ENCODE measurements at regions not wholly inside any gene's neighbourhood (a gene's known extent, or its start where the extent isn't known, plus 50 kb on each side); places are given as distances from the start of the nearest gene placed in this dataset.

DNA sequence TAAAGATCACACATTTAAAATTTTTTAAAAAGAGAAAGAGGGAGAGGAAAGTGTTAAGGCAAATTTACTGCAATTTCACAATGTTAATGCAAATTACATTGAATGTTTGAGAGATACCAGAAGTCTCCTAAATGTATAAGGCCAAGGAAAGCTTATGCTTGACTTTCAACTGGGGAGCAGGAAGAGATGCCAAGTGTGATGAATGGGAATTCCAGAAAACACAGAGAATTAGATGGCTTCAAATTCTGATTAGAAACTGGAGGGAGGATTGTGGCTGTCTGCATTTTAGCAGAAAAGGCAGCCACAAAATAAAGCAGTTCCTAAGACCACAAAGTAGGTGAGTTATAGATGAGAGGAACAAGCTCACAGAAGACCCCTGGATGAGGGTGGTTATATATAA is 328.3 kb upstream of the CITED2 start:
- H3K36me3 Mint-ChIP-seq (ENCODE audit: low read depth), result peaks cover 2% of the 10 kb centered on the region
- H3K4me1 Mint-ChIP-seq, result peaks cover 4% of the 10 kb centered on the region
- no peak overlapping the region for H3K27ac Mint-ChIP-seq (ENCODE audit: unreplicated experiment)
- no peak for DNase-seq (ENCODE audit: low read depth, low spot score)
- TF ChIP-seq, protein P1, sequence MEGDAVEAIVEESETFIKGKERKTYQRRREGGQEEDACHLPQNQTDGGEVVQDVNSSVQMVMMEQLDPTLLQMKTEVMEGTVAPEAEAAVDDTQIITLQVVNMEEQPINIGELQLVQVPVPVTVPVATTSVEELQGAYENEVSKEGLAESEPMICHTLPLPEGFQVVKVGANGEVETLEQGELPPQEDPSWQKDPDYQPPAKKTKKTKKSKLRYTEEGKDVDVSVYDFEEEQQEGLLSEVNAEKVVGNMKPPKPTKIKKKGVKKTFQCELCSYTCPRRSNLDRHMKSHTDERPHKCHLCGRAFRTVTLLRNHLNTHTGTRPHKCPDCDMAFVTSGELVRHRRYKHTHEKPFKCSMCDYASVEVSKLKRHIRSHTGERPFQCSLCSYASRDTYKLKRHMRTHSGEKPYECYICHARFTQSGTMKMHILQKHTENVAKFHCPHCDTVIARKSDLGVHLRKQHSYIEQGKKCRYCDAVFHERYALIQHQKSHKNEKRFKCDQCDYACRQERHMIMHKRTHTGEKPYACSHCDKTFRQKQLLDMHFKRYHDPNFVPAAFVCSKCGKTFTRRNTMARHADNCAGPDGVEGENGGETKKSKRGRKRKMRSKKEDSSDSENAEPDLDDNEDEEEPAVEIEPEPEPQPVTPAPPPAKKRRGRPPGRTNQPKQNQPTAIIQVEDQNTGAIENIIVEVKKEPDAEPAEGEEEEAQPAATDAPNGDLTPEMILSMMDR (conservative IDR thresholded peaks at IDR 0.05), result no peak
- H3K27me3 Mint-ChIP-seq (ENCODE audit: low read depth), result no peaks in the 10 kb centered on the region
- H3K9me3 Mint-ChIP-seq, result no peaks in the 10 kb centered on the region
- no peak overlapping the region for H3K4me3 Mint-ChIP-seq

- peaks cover 4% of the 10 kb centered on the region for H3K36me3 Mint-ChIP-seq (ENCODE audit: low read depth)
- peaks cover 2% of the 10 kb centered on the region for H3K4me1 Mint-ChIP-seq
- no peak for DNase-seq (ENCODE audit: low read depth, low spot score)
- TF ChIP-seq, protein P1 (conservative IDR thresholded peaks at IDR 0.05), result no peak
- H3K4me3 Mint-ChIP-seq, result no peak overlapping the region
- H3K27ac Mint-ChIP-seq (ENCODE audit: unreplicated experiment), result no peak overlapping the region
- H3K27me3 Mint-ChIP-seq (ENCODE audit: low read depth), result no peaks in the 10 kb centered on the region
- peaks cover 2% of the 10 kb centered on the region for H3K9me3 Mint-ChIP-seq
Measured at GRCh38 chr6:139701695-139702094, 327.2 kb upstream of the CITED2 start.

DNA sequence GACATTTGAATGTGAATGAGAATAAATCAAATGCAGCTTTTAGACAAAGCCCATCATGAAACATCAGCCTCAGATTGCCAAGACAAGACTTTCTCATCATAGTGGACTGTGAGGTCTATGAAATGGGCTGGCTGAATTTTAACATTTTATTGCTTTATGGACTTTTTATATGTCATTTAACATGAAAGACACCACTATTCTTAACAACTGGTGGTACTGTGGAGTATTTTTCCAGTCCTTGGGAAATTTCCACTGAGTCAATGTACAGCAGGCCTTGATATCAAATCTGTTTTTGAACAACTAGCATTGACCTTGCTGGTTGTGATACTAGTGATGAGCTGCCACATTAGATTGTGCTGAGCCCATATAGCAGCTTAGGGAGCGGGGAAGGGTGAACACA is 326.6 kb upstream of the CITED2 start:
- Mint-ChIP-seq H3K4me1 (no peaks in the 10 kb centered on the region), H3K4me3 (no peak overlapping the region), H3K27me3 (ENCODE audit: low read depth) (no peaks in the 10 kb centered on the region), H3K36me3 (ENCODE audit: low read depth) (peaks cover 4% of the 10 kb centered on the region), H3K9me3 (peaks cover 2% of the 10 kb centered on the region), H3K27ac (ENCODE audit: unreplicated experiment) (no peak overlapping the region)
- TF ChIP-seq, protein P1 (conservative IDR thresholded peaks at IDR 0.05), result no peak
- no peak for DNase-seq (ENCODE audit: low read depth, low spot score)

DNA sequence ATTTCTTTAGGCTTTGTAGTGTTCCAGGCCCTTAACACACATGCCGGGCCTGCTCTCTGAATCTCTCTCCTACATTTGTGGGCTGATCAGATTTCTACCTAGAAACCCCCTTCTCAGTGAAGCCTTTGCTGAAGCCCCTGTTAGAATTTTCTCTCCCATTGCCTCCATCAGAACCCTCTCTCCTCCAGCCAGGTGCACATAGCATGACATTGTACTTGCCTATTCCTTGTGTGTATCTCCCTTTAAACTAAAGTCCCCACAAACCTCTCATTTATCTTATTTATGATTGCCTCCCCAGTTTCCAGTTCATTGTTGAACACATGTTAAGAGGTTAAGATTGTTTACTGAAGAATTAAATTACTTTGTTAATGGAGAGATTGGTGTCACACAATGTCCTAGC is 325.5 kb upstream of the CITED2 start:
- no peak overlapping the region for H3K4me3 Mint-ChIP-seq
- no peaks in the 10 kb centered on the region for H3K4me1 Mint-ChIP-seq
- peak overlapping the region; percentile 7 for H3K27ac Mint-ChIP-seq (ENCODE audit: unreplicated experiment)
- peaks cover 4% of the 10 kb centered on the region for H3K36me3 Mint-ChIP-seq (ENCODE audit: low read depth)
- no peak for DNase-seq (ENCODE audit: low read depth, low spot score)
- peaks cover 2% of the 10 kb centered on the region for H3K9me3 Mint-ChIP-seq
- TF ChIP-seq, protein P1 (conservative IDR thresholded peaks at IDR 0.05), result no peak
- no peaks in the 10 kb centered on the region for H3K27me3 Mint-ChIP-seq (ENCODE audit: low read depth)

DNA sequence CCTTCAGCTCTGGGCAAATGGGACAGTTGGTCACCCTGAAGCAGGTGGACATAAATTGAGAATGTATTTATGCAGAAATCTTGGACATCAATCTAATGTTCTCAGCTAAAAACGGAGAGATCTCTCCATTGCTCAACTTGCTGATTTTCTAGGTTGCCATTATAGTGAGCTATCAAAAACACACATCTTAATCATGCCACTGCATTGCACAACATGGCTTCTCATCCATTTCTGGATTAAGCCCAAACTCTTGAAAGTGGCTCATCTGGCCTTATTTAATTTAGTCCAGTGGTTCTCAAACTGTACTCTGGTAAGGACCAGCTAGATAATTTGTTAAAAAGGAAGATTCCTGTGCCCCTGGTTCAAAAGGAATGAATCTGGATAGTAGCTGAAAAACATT is 324.9 kb upstream of the CITED2 start:
- H3K4me1 Mint-ChIP-seq, result no peaks in the 10 kb centered on the region
- H3K36me3 Mint-ChIP-seq (ENCODE audit: low read depth), result peaks cover 4% of the 10 kb centered on the region
- H3K27me3 Mint-ChIP-seq (ENCODE audit: low read depth), result no peaks in the 10 kb centered on the region
- TF ChIP-seq, protein P1 (conservative IDR thresholded peaks at IDR 0.05), result no peak
- no peak overlapping the region for H3K4me3 Mint-ChIP-seq
- H3K9me3 Mint-ChIP-seq, result peaks cover 2% of the 10 kb centered on the region
- no peak for DNase-seq (ENCODE audit: low read depth, low spot score)
- H3K27ac Mint-ChIP-seq (ENCODE audit: unreplicated experiment), result no peak overlapping the region

All from neural crest cell (in vitro differentiated cells).